OCI-LY3 (cell line): ENCODE measurements at regions not wholly inside any gene's neighbourhood (a gene's known extent, or its start where the extent isn't known, plus 50 kb on each side); places are given as distances from the start of the nearest gene placed in this dataset.

Source experiments
- EZH2phosphoT487 ChIP-seq: fragments of 200-600 bp; shearing (Covaris generic); IDR thresholded peaks from 2 replicates; pipeline ENCODE4 v1.6.1; 2018; ENCODE audit warnings: antibody characterized with exemption, mixed run types, low read depth
- TF ChIP-seq, protein P1 (sequence below): fragments of 200-600, 300-600 bp; sonication (generic); IDR thresholded peaks from 2 replicates; pipeline ENCODE4 v1.5.1; 2014; ENCODE audit warnings: antibody characterized with exemption, low read length, low read depth

DNA sequence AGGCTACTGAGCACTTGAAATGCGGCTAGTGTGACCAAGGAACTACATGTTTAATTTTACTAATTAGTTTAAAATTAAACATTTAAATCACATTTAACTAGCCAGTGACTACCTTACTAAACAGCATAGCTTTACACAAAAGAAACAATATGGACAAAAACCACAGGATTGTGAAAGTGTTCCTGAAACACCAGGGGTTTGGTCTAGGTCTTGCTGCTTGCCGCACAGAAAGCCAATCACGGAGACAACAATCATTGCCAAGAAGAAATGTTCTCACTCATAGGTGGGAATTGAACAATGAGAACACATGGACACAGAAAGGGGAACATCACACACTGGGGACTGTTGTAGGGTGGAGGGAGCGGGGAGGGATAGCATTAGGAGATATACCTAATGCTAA lies 309.5 kb downstream of the C11orf87 start:
- TF ChIP-seq, protein P1, sequence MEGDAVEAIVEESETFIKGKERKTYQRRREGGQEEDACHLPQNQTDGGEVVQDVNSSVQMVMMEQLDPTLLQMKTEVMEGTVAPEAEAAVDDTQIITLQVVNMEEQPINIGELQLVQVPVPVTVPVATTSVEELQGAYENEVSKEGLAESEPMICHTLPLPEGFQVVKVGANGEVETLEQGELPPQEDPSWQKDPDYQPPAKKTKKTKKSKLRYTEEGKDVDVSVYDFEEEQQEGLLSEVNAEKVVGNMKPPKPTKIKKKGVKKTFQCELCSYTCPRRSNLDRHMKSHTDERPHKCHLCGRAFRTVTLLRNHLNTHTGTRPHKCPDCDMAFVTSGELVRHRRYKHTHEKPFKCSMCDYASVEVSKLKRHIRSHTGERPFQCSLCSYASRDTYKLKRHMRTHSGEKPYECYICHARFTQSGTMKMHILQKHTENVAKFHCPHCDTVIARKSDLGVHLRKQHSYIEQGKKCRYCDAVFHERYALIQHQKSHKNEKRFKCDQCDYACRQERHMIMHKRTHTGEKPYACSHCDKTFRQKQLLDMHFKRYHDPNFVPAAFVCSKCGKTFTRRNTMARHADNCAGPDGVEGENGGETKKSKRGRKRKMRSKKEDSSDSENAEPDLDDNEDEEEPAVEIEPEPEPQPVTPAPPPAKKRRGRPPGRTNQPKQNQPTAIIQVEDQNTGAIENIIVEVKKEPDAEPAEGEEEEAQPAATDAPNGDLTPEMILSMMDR: no peak
- TF ChIP-seq EZH2phosphoT487: no peak
